H1 (cell line): ENCODE measurements at regions not wholly inside any gene's neighbourhood (a gene's known extent, or its start where the extent isn't known, plus 50 kb on each side); places are given as distances from the start of the nearest gene placed in this dataset.

Source experiments
- EZH2 ChIP-seq: fragments of 200-600 bp; sonication (generic); IDR thresholded peaks from 2 replicates; pipeline ENCODE4 v1.7.1; 2012; ENCODE audit warnings: low read depth, mild to moderate bottlenecking, moderate library complexity, low read length, inconsistent platforms; ENCODE audit not compliant: severe bottlenecking
- MAFK ChIP-seq: IDR thresholded peaks from 2 replicates; pipeline ENCODE4 v1.6.1; 2012; ENCODE audit warnings: low read depth, mild to moderate bottlenecking, improper control_type of control experiment, low read length
- TF ChIP-seq, protein P1 (sequence below): IDR thresholded peaks from 2 replicates; pipeline ENCODE4 v1.6.1; 2012; ENCODE audit warnings: low read length, inconsistent platforms

- TF ChIP-seq, protein P1, sequence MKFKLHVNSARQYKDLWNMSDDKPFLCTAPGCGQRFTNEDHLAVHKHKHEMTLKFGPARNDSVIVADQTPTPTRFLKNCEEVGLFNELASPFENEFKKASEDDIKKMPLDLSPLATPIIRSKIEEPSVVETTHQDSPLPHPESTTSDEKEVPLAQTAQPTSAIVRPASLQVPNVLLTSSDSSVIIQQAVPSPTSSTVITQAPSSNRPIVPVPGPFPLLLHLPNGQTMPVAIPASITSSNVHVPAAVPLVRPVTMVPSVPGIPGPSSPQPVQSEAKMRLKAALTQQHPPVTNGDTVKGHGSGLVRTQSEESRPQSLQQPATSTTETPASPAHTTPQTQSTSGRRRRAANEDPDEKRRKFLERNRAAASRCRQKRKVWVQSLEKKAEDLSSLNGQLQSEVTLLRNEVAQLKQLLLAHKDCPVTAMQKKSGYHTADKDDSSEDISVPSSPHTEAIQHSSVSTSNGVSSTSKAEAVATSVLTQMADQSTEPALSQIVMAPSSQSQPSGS = no peak
- TF ChIP-seq EZH2 (no peak), MAFK (no peak)
Measured at GRCh38 chr18:65403534-65403933, 347.3 kb upstream of the CDH7 start (continued).
